PC-3 (cell line): ENCODE measurements at regions not wholly inside any gene's neighbourhood (a gene's known extent, or its start where the extent isn't known, plus 50 kb on each side); places are given as distances from the start of the nearest gene placed in this dataset.

Experiments
- EZH2 ChIP-seq: fragments of 300-600 bp; sonication (generic); IDR thresholded peaks from one replicate; pipeline ENCODE4 v1.6.1; 2017; ENCODE audit warnings: antibody characterized with exemption, mild to moderate bottlenecking, low read length; ENCODE audit not compliant: unreplicated experiment
- EZH2phosphoT487 ChIP-seq: fragments of 300-600 bp; sonication (generic); IDR thresholded peaks from 2 replicates; pipeline ENCODE4 v1.6.1; 2018; ENCODE audit warnings: mild to moderate bottlenecking, antibody characterized with exemption, low read length, borderline replicate concordance
- TF ChIP-seq, protein P1 (sequence below): fragments of 300-600 bp; sonication (generic); conservative IDR thresholded peaks from 2 replicates; pipeline ENCODE4 v1.5.1; 2017; ENCODE audit warnings: antibody characterized with exemption, low read depth, mild to moderate bottlenecking, low read length

DNA sequence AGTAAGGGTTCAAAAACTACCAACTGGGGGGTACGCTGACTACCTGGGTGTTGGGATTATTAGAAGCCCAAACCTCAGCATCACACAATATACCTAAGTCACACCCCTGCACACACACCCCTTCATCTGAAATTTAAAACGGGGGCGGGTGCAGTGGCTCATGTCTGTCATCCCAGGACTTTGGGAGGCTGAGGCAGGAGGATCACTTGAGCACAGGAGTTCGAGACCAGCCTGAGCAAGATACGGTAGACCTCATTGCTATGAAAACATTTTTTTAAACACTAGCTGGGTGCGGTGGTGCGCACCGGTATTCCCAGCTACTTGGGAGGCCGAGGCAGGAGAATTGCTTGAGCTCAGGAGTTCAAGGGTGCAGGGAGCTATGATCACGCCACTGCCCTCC, 331.0 kb downstream of the ASMT start:
- TF ChIP-seq, protein P1, sequence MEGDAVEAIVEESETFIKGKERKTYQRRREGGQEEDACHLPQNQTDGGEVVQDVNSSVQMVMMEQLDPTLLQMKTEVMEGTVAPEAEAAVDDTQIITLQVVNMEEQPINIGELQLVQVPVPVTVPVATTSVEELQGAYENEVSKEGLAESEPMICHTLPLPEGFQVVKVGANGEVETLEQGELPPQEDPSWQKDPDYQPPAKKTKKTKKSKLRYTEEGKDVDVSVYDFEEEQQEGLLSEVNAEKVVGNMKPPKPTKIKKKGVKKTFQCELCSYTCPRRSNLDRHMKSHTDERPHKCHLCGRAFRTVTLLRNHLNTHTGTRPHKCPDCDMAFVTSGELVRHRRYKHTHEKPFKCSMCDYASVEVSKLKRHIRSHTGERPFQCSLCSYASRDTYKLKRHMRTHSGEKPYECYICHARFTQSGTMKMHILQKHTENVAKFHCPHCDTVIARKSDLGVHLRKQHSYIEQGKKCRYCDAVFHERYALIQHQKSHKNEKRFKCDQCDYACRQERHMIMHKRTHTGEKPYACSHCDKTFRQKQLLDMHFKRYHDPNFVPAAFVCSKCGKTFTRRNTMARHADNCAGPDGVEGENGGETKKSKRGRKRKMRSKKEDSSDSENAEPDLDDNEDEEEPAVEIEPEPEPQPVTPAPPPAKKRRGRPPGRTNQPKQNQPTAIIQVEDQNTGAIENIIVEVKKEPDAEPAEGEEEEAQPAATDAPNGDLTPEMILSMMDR, result no peak
- TF ChIP-seq EZH2 (no peak), EZH2phosphoT487 (no peak)
